CD4-positive, alpha-beta T cell (primary cell): ENCODE measurements at regions not wholly inside any gene's neighbourhood (a gene's known extent, or its start where the extent isn't known, plus 50 kb on each side); places are given as distances from the start of the nearest gene placed in this dataset.

Experiments
- ATAC-seq: fragments of 200-7000 bp; cut with Tn5 transposase; one replicate; pipeline ENCODE4 v1.10.0; 2022; ENCODE audit warnings: mild to moderate bottlenecking; ENCODE audit not compliant: poor library complexity
- CTCF ChIA-PET: fragments of 350-600 bp; sonication (Branson Sonifier 250); formaldehyde crosslinking; loops from one replicate; lab custom pipeline; 2021; ENCODE audit warnings: antibody characterized with exemption, inconsistent platforms; lab: Charles Lee
- POLR2A ChIA-PET: fragments of 350-600 bp; sonication (Branson Sonifier 250); formaldehyde crosslinking; loops from one replicate; lab custom pipeline; 2021; ENCODE audit warnings: antibody characterized with exemption, inconsistent platforms; lab: Charles Lee
- DNase-seq, 14 experiments: peaks; one replicate each; pipeline ENCODE4 v3.0.0-alpha.2; 2013 to 2020; ENCODE audit warnings: mixed read lengths in 2 of 14
- H3K27ac ChIP-seq, 2 donors: one replicate each; pipeline versions ENCODE4 v1.5.1 to v1.7.0; 2013; ENCODE audit warnings: low read length in 2 of 2, low read depth in 1 of 2, mild to moderate bottlenecking in 1 of 2
- H3K27me3 ChIP-seq, 2 experiments: 1 replicate in 1 of 2; 2 replicates in 1 of 2; pipeline versions ENCODE4 v1.6.1 to v1.7.0; 2013; ENCODE audit warnings: low read length in 2 of 2, control low read depth in 1 of 2, mild to moderate bottlenecking in 1 of 2, moderate library complexity in 1 of 2; ENCODE audit not compliant: insufficient read depth in 2 of 2, control insufficient read depth in 1 of 2
- H3K36me3 ChIP-seq: one replicate; pipeline ENCODE4 v1.6.1; 2013; ENCODE audit warnings: low read length, control low read depth; ENCODE audit not compliant: insufficient read depth
- H3K4me1 ChIP-seq: one replicate; pipeline ENCODE4 v1.6.1; 2013; ENCODE audit warnings: low read length, control low read depth; ENCODE audit not compliant: insufficient read depth
- H3K4me3 ChIP-seq: one replicate; pipeline ENCODE4 v1.5.1; 2013; ENCODE audit warnings: mild to moderate bottlenecking, low read length, moderate library complexity
- H3K9me3 ChIP-seq, 2 experiments: 1 replicate in 1 of 2; 2 replicates in 1 of 2; pipeline versions ENCODE4 v1.6.1 to v1.7.0; 2013; ENCODE audit warnings: low read length in 2 of 2, mild to moderate bottlenecking in 2 of 2, control low read depth in 1 of 2, moderate library complexity in 1 of 2; ENCODE audit not compliant: control insufficient read depth in 1 of 2, insufficient read depth in 1 of 2
- H3K27ac Mint-ChIP-seq: one replicate; pipeline ENCODE4 v1.8.0; 2020; ENCODE audit warnings: mixed read lengths
- H3K27me3 Mint-ChIP-seq: one replicate; pipeline ENCODE4 v1.8.0; 2021; ENCODE audit warnings: mixed read lengths
- H3K36me3 Mint-ChIP-seq: one replicate; pipeline ENCODE4 v1.8.0; 2021; ENCODE audit warnings: low read depth, mixed read lengths
- H3K4me1 Mint-ChIP-seq: one replicate; pipeline ENCODE4 v1.8.0; 2021; ENCODE audit warnings: low read depth, mixed read lengths
- H3K4me3 Mint-ChIP-seq: one replicate; pipeline ENCODE4 v1.8.0; 2020; ENCODE audit warnings: mild to moderate bottlenecking, mixed read lengths
- H3K9me3 Mint-ChIP-seq: one replicate; pipeline ENCODE4 v1.8.0; 2020; ENCODE audit warnings: mixed read lengths
- CTCF ChIP-seq: fragments of 200-600 bp; IDR thresholded peaks from one replicate; pipeline ENCODE4 v1.8.0; 2022; ENCODE audit warnings: antibody characterized with exemption, mild to moderate bottlenecking
- intact Hi-C, 2 experiments: fragments of 100-400 bp; cut with DNase I in 1 of 2; cut with micrococcal nuclease in 1 of 2; formaldehyde crosslinking; loops; one replicate each; pipeline versions ENCODE4 v1.15.1 to v1.9.0; 2023 to 2025; cut with DNase I, micrococcal nuclease

GRCh38 chr20:24806705-24807676 is 142.1 kb upstream of the CST7 start:
- intact Hi-C loops: no loop called here
- no peak for DNase-seq
- no peak for ATAC-seq
- no peaks in the 10 kb centered on the region for H3K4me1 Mint-ChIP-seq
- Histone ChIP-seq H3K4me1 (no peaks in the 10 kb centered on the region), H3K27ac (no peak overlapping the region), H3K27me3 (no peaks in the 10 kb centered on the region), H3K4me3 (no peak overlapping the region), H3K9me3 (no peaks in the 10 kb centered on the region), H3K36me3 (no peaks in the 10 kb centered on the region)
- CTCF ChIA-PET: no interaction called here
- no peak overlapping the region for H3K4me3 Mint-ChIP-seq
- H3K36me3 Mint-ChIP-seq: no peaks in the 10 kb centered on the region
- H3K27ac Mint-ChIP-seq: no peak overlapping the region
- POLR2A ChIA-PET: no interaction called here
- no peak for TF ChIP-seq CTCF
- no peaks in the 10 kb centered on the region for H3K9me3 Mint-ChIP-seq
- no peaks in the 10 kb centered on the region for H3K27me3 Mint-ChIP-seq

- Histone ChIP-seq H3K4me1 (no peaks in the 10 kb centered on the region), H3K36me3 (no peaks in the 10 kb centered on the region), H3K9me3 (peaks cover 0 to 5% of the 10 kb centered on the region in 2 experiments), H3K27me3 (no peaks in the 10 kb centered on the region), H3K27ac (no peak overlapping the region), H3K4me3 (no peak overlapping the region)
- ATAC-seq (no peak), DNase-seq (no peak)
- CTCF ChIA-PET: no interaction called here
- Mint-ChIP-seq H3K4me3 (no peak overlapping the region), H3K9me3 (no peaks in the 10 kb centered on the region), H3K27ac (no peak overlapping the region), H3K4me1 (no peaks in the 10 kb centered on the region), H3K36me3 (no peaks in the 10 kb centered on the region), H3K27me3 (no peaks in the 10 kb centered on the region)
- POLR2A ChIA-PET: no interaction called here
- intact Hi-C loops: no loop called here
- TF ChIP-seq CTCF: no peak
Measured at GRCh38 chr20:24808616-24809015, 140.5 kb upstream of the CST7 start.

- CTCF ChIA-PET: no interaction called here
- H3K9me3 Mint-ChIP-seq: no peaks in the 10 kb centered on the region
- no peaks in the 10 kb centered on the region for H3K27me3 Mint-ChIP-seq
- no peak overlapping the region for H3K4me3 Mint-ChIP-seq
- Histone ChIP-seq H3K9me3 (peaks cover 0 to 5% of the 10 kb centered on the region in 2 experiments), H3K36me3 (no peaks in the 10 kb centered on the region), H3K27me3 (no peaks in the 10 kb centered on the region), H3K4me1 (no peaks in the 10 kb centered on the region), H3K27ac (no peak overlapping the region), H3K4me3 (no peak overlapping the region)
- DNase-seq: no peak
- no peak for TF ChIP-seq CTCF
- intact Hi-C loops: no loop called here
- no peak for ATAC-seq
- H3K36me3 Mint-ChIP-seq: no peaks in the 10 kb centered on the region
- H3K4me1 Mint-ChIP-seq: no peaks in the 10 kb centered on the region
- no peak overlapping the region for H3K27ac Mint-ChIP-seq
- POLR2A ChIA-PET: interaction anchor here (1.0 kb wide), 1 partner anchor 18 kb away, joined by 3 read pairs; no protein-coding TSS in a partner anchor
Measured at GRCh38 chr20:24809606-24810005, 139.5 kb upstream of the CST7 start.
